ENCODE measurements at regions not wholly inside any gene's neighbourhood (a gene's known extent, or its start where the extent isn't known, plus 50 kb on each side); places are given as distances from the start of the nearest gene placed in this dataset.

- Histone ChIP-seq H2AFZ (ENCODE audit: low read length) (no peak overlapping the region), H3K79me2 (ENCODE audit: insufficient read depth, low read length) (no peaks in the 10 kb centered on the region), H3K9me3 (ENCODE audit: insufficient read depth, low read depth, low read length) (no peaks in the 10 kb centered on the region), H3K9ac (ENCODE audit: low read depth, low read length, poor library complexity, severe bottlenecking) (no peak overlapping the region), H3K4me1 (ENCODE audit: insufficient read depth, low read length, poor library complexity, severe bottlenecking) (no peaks in the 10 kb centered on the region), H3K9me2 (replicated peaks; ENCODE audit: low read depth, low read length) (no peaks in the 10 kb centered on the region), H3K4me2 (ENCODE audit: low read depth, low read length, poor library complexity, severe bottlenecking) (no peak overlapping the region), H3F3A (ENCODE audit: low read depth) (no peaks in the 10 kb centered on the region), H3K36me3 (ENCODE audit: insufficient read depth, low read length) (no peaks in the 10 kb centered on the region), H3K4me3 (ENCODE audit: low read length, poor library complexity, severe bottlenecking) (no peak overlapping the region), H3K27me3 (ENCODE audit: insufficient read depth, low read length, poor library complexity, severe bottlenecking) (no peaks in the 10 kb centered on the region), H4K20me1 (ENCODE audit: insufficient read depth, low read length, poor library complexity, severe bottlenecking) (no peaks in the 10 kb centered on the region)
- no peak for TF ChIP-seq EZH2phosphoT487 (IDR thresholded peaks at IDR 0.05; ENCODE audit: borderline replicate concordance)
- no peak for TF ChIP-seq CTCF (conservative IDR thresholded peaks at IDR 0.05; ENCODE audit: low read length)
Observed at GRCh38 chr5:133694181-133694831, 82.0 kb upstream of the FSTL4 start.

GRCh38 chr5:133691448-133691847 is 79.1 kb upstream of the FSTL4 start:
- H3K79me2 ChIP-seq (ENCODE audit: insufficient read depth, low read length), result no peaks in the 10 kb centered on the region
- H3K4me1 ChIP-seq (ENCODE audit: insufficient read depth, low read length, poor library complexity, severe bottlenecking), result no peaks in the 10 kb centered on the region
- no peak overlapping the region for H2AFZ ChIP-seq (ENCODE audit: low read length)
- no peaks in the 10 kb centered on the region for H3K9me2 ChIP-seq (replicated peaks; ENCODE audit: low read depth, low read length)
- no peaks in the 10 kb centered on the region for H3K36me3 ChIP-seq (ENCODE audit: insufficient read depth, low read length)
- no peaks in the 10 kb centered on the region for H3K9me3 ChIP-seq (ENCODE audit: insufficient read depth, low read depth, low read length)
- H3K9ac ChIP-seq (ENCODE audit: low read depth, low read length, poor library complexity, severe bottlenecking), result no peak overlapping the region
- no peaks in the 10 kb centered on the region for H3K27me3 ChIP-seq (ENCODE audit: insufficient read depth, low read length, poor library complexity, severe bottlenecking)
- no peak overlapping the region for H3K4me3 ChIP-seq (ENCODE audit: low read length, poor library complexity, severe bottlenecking)
- TF ChIP-seq EZH2phosphoT487 (IDR thresholded peaks at IDR 0.05; ENCODE audit: borderline replicate concordance) (no peak), CTCF (conservative IDR thresholded peaks at IDR 0.05; ENCODE audit: low read length) (no peak)
- H4K20me1 ChIP-seq (ENCODE audit: insufficient read depth, low read length, poor library complexity, severe bottlenecking), result no peaks in the 10 kb centered on the region
- H3K4me2 ChIP-seq (ENCODE audit: low read depth, low read length, poor library complexity, severe bottlenecking), result no peak overlapping the region
- no peaks in the 10 kb centered on the region for H3F3A ChIP-seq (ENCODE audit: low read depth)

- H3K4me1 ChIP-seq (ENCODE audit: insufficient read depth, low read length, poor library complexity, severe bottlenecking), result no peaks in the 10 kb centered on the region
- H3K4me3 ChIP-seq (ENCODE audit: low read length, poor library complexity, severe bottlenecking), result no peak overlapping the region
- no peaks in the 10 kb centered on the region for H3K79me2 ChIP-seq (ENCODE audit: insufficient read depth, low read length)
- TF ChIP-seq EZH2phosphoT487 (IDR thresholded peaks at IDR 0.05; ENCODE audit: borderline replicate concordance) (no peak), CTCF (conservative IDR thresholded peaks at IDR 0.05; ENCODE audit: low read length) (no peak)
- no peaks in the 10 kb centered on the region for H3K27me3 ChIP-seq (ENCODE audit: insufficient read depth, low read length, poor library complexity, severe bottlenecking)
- no peaks in the 10 kb centered on the region for H3F3A ChIP-seq (ENCODE audit: low read depth)
- H3K9ac ChIP-seq (ENCODE audit: low read depth, low read length, poor library complexity, severe bottlenecking), result no peak overlapping the region
- no peaks in the 10 kb centered on the region for H3K9me3 ChIP-seq (ENCODE audit: insufficient read depth, low read depth, low read length)
- H3K9me2 ChIP-seq (replicated peaks; ENCODE audit: low read depth, low read length), result no peaks in the 10 kb centered on the region
- H3K36me3 ChIP-seq (ENCODE audit: insufficient read depth, low read length), result no peaks in the 10 kb centered on the region
- H4K20me1 ChIP-seq (ENCODE audit: insufficient read depth, low read length, poor library complexity, severe bottlenecking), result no peaks in the 10 kb centered on the region
- no peak overlapping the region for H3K4me2 ChIP-seq (ENCODE audit: low read depth, low read length, poor library complexity, severe bottlenecking)
- no peak overlapping the region for H2AFZ ChIP-seq (ENCODE audit: low read length)
Observed at GRCh38 chr5:133690746-133691145, 78.4 kb upstream of the FSTL4 start.
